ENCODE measurements at regions not wholly inside any gene's neighbourhood (a gene's known extent, or its start where the extent isn't known, plus 50 kb on each side); places are given as distances from the start of the nearest gene placed in this dataset.

DNA sequence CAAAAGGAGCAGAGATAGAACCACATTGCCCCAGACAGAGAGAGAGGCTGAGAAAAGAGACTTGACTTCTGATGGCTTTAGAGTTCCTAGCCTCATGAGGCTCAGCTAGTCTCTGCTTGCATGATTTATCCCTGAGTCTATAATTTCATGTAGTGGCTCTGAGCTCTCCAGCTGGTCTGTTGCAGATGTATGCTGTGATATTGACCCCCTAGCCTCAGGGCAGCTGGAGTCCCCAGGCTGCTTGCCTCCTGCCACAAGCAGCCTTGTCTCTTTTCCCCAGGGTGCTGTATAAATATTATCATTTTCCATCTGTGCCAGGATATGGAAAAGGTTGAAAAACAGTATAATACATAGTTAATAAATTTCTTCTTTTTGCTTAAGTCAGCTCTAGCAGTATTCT, 467.6 kb upstream of the CWC22 start:
- peaks cover 2% of the 10 kb centered on the region for H3K9me3 Mint-ChIP-seq (ENCODE audit: low read depth)
- no peak overlapping the region for H3K4me3 Mint-ChIP-seq (ENCODE audit: unreplicated experiment)
- no peak for TF ChIP-seq CTCF (IDR thresholded peaks at IDR 0.05)
- no peak overlapping the region for H3K27ac Mint-ChIP-seq (ENCODE audit: unreplicated experiment)
- H3K4me1 Mint-ChIP-seq (ENCODE audit: low read depth): no peaks in the 10 kb centered on the region
- no peaks in the 10 kb centered on the region for H3K27me3 Mint-ChIP-seq (ENCODE audit: low read depth)
- peak; percentile 13 for DNase-seq (ENCODE audit: low spot score)
- no peaks in the 10 kb centered on the region for H3K36me3 Mint-ChIP-seq (ENCODE audit: low read depth)

DNA sequence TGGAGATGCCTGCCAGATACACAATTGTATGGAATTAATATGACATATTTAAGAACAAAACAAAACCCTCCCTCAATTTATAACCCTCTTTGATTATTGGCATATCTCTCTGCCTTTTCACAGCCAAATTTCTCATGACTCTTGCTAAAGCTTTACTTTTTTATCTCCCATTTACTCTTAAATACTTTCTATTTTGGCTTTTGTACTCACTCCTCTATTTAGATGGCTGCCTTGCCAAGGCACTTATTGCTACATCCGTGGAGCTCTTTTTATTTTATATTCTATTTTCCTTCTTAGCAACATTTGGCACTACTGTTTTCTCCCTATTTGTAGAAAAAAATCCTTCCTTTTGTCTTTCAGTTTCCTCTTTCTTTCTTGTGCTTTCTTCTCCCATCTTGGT, 466.4 kb upstream of the CWC22 start:
- Mint-ChIP-seq H3K9me3 (ENCODE audit: low read depth) (peaks cover 8% of the 10 kb centered on the region), H3K36me3 (ENCODE audit: low read depth) (peaks cover 2% of the 10 kb centered on the region), H3K27ac (ENCODE audit: unreplicated experiment) (no peak overlapping the region), H3K4me1 (ENCODE audit: low read depth) (no peaks in the 10 kb centered on the region), H3K27me3 (ENCODE audit: low read depth) (no peaks in the 10 kb centered on the region), H3K4me3 (ENCODE audit: unreplicated experiment) (no peak overlapping the region)
- no peak for TF ChIP-seq CTCF (IDR thresholded peaks at IDR 0.05)
- DNase-seq (ENCODE audit: low spot score): no peak

- peaks cover 4% of the 10 kb centered on the region for H3K36me3 Mint-ChIP-seq (ENCODE audit: low read depth)
- H3K4me1 Mint-ChIP-seq (ENCODE audit: low read depth): no peaks in the 10 kb centered on the region
- no peak for DNase-seq (ENCODE audit: low spot score)
- H3K4me3 Mint-ChIP-seq (ENCODE audit: unreplicated experiment): no peak overlapping the region
- TF ChIP-seq CTCF (IDR thresholded peaks at IDR 0.05): no peak
- no peaks in the 10 kb centered on the region for H3K27me3 Mint-ChIP-seq (ENCODE audit: low read depth)
- peaks cover 16% of the 10 kb centered on the region for H3K9me3 Mint-ChIP-seq (ENCODE audit: low read depth)
- no peak overlapping the region for H3K27ac Mint-ChIP-seq (ENCODE audit: unreplicated experiment)
Measured at GRCh38 chr2:180472133-180472532, 465.0 kb upstream of the CWC22 start.

DNA sequence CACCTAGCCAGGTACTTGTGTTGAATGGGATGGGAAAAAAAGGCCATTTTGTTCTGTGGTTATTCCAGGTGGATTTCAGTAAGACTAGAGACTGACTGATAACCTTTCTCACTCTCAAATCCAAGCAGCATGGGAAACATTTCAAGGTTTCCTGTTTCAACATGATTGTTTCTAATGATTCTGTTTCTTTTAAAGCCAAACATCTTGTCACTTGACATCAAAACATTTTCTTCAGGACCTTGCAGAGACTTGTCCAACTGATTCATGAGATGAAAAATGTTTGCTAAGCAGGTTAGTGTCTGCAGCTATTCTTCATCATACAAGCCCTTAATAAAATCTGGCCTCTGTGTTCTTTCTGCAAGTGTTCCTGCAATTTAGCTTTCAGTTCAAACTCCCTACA, 456.5 kb upstream of the CWC22 start:
- H3K4me1 Mint-ChIP-seq (ENCODE audit: low read depth): no peaks in the 10 kb centered on the region
- no peaks in the 10 kb centered on the region for H3K27me3 Mint-ChIP-seq (ENCODE audit: low read depth)
- no peak overlapping the region for H3K27ac Mint-ChIP-seq (ENCODE audit: unreplicated experiment)
- no peak for TF ChIP-seq CTCF (IDR thresholded peaks at IDR 0.05)
- peaks cover 2% of the 10 kb centered on the region for H3K36me3 Mint-ChIP-seq (ENCODE audit: low read depth)
- DNase-seq (ENCODE audit: low spot score): no peak
- no peak overlapping the region for H3K4me3 Mint-ChIP-seq (ENCODE audit: unreplicated experiment)
- H3K9me3 Mint-ChIP-seq (ENCODE audit: low read depth): peaks cover 8% of the 10 kb centered on the region

- DNase-seq (ENCODE audit: low spot score): no peak
- Mint-ChIP-seq H3K4me1 (ENCODE audit: low read depth) (no peaks in the 10 kb centered on the region), H3K27me3 (ENCODE audit: low read depth) (no peaks in the 10 kb centered on the region), H3K4me3 (ENCODE audit: unreplicated experiment) (no peak overlapping the region), H3K27ac (ENCODE audit: unreplicated experiment) (no peak overlapping the region), H3K36me3 (ENCODE audit: low read depth) (no peaks in the 10 kb centered on the region), H3K9me3 (ENCODE audit: low read depth) (peaks cover 3% of the 10 kb centered on the region)
- no peak for TF ChIP-seq CTCF (IDR thresholded peaks at IDR 0.05)
Measured at GRCh38 chr2:180461761-180462160, 454.7 kb upstream of the CWC22 start.
